ENCODE measurements at regions not wholly inside any gene's neighbourhood (a gene's known extent, or its start where the extent isn't known, plus 50 kb on each side); places are given as distances from the start of the nearest gene placed in this dataset.

DNA sequence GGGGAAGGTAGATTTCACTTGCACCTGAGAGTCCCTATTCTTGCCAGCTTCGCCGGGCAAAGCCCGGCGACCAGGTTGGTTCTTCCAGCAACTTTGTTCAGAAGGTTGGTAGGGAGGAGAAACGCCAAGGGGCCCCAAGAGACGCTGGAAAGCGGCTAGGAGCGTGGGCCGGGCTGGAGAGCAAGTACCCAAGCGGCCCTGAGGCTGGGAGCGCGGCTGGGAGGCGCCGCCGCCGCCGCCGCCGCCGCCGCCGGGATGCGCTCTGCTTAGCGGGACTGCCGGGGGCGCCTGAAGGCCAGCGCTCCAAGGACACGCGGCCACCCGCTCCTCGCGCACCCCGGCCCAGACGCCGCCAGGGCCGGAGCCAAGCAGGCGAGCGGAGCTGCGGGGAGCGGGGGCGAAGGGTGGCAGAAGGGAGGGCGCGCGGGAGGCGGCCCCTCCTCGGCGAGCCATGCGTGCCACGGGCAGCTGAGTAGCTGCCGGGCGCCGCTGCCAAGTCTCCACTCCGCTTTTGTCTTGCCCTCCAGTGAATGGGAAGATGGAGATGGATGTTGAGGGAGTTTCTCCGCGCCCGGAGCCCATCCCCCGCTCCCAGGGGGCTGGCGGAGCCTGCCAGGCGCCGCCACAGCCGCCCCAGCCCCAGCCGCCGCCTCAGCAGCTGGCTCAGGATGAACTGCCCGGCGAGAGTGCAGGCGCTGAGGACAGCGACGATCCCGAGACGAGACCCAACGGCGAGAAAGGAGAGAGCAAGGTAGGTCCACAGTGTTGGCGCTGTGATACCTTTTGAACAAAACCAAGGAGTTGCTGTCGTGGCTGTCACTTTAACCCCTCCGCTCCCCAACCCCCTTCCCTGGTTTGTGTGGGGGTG is 227.4 kb upstream of the AZI2 start:
- TF ChIP-seq TEAD4 (IDR thresholded peaks at IDR 0.05) (no peak), TAF1 (IDR thresholded peaks at IDR 0.05; ENCODE audit: low read depth) (no peak), EGR1 (IDR thresholded peaks at IDR 0.05) (no peak)
- TF ChIP-seq, protein P1, sequence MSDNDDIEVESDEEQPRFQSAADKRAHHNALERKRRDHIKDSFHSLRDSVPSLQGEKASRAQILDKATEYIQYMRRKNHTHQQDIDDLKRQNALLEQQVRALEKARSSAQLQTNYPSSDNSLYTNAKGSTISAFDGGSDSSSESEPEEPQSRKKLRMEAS (IDR thresholded peaks at IDR 0.05): peak; percentile 14; the same call in 1 of the 2 replicates
- TF ChIP-seq, protein P2, sequence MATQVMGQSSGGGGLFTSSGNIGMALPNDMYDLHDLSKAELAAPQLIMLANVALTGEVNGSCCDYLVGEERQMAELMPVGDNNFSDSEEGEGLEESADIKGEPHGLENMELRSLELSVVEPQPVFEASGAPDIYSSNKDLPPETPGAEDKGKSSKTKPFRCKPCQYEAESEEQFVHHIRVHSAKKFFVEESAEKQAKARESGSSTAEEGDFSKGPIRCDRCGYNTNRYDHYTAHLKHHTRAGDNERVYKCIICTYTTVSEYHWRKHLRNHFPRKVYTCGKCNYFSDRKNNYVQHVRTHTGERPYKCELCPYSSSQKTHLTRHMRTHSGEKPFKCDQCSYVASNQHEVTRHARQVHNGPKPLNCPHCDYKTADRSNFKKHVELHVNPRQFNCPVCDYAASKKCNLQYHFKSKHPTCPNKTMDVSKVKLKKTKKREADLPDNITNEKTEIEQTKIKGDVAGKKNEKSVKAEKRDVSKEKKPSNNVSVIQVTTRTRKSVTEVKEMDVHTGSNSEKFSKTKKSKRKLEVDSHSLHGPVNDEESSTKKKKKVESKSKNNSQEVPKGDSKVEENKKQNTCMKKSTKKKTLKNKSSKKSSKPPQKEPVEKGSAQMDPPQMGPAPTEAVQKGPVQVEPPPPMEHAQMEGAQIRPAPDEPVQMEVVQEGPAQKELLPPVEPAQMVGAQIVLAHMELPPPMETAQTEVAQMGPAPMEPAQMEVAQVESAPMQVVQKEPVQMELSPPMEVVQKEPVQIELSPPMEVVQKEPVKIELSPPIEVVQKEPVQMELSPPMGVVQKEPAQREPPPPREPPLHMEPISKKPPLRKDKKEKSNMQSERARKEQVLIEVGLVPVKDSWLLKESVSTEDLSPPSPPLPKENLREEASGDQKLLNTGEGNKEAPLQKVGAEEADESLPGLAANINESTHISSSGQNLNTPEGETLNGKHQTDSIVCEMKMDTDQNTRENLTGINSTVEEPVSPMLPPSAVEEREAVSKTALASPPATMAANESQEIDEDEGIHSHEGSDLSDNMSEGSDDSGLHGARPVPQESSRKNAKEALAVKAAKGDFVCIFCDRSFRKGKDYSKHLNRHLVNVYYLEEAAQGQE (IDR thresholded peaks at IDR 0.05; ENCODE audit: low read depth): no peak

DNA sequence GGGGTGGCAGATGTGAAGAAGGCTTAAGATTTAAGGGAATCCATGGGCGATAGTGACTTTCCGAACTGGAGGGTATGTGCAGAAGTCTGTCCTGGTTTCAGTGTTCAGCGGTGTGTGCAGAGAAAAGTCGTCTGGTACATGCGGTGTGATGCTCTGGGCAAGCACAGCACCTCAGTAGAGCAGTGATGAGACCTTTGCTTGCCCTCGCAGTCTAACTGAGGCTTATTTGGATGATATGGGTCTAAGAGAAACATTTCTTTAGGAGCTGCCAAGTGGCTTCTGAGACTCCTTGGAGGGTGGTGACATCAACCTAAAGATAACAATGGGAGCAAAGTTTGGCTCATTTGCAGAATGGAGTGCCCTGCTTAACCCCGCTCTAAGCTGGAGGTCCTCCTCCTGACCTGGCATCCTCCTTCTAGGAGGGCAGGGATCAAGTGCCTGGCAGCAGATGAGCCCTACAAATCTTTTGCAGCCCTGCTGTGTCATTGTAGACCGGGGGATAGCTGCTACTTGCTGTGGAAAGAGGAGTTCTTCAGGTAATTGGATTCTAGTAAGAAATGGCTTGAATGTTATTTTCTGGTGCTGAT is 228.1 kb upstream of the AZI2 start:
- TF ChIP-seq, protein P1 (IDR thresholded peaks at IDR 0.05): no peak
- TF ChIP-seq FOXM1 (IDR thresholded peaks at IDR 0.05; ENCODE audit: borderline replicate concordance, low read depth) (no peak), TEAD4 (IDR thresholded peaks at IDR 0.05) (no peak), TAF1 (IDR thresholded peaks at IDR 0.05; ENCODE audit: low read depth) (no peak)

DNA sequence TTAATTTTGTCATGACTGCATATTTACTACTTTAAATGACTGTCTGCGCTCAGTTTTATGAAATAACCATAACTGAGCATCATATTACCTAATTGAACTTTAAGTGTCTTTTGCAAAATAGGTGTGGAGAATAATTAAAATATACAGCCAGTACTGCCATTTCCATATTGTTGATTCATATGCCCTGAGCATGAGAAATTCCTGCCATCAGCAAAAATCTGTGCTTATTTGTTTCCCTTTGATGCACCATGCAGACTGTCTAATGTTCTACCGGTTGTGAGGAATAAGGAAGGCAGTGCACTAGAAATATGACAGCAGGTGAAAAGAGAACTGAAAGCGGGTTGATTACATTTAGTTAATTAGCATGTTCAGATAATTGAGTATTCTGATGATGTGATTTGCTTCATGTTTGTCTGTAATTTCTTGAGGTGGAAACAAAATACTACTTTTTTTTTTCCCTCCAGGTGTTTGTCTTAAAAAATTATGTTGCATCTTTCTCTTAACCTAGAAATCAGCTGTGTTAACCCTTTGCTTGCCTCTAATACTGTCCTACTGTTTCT is 229.4 kb upstream of the AZI2 start:
- TF ChIP-seq EP300 (IDR thresholded peaks at IDR 0.05; ENCODE audit: borderline replicate concordance) (no peak), CEBPB (IDR thresholded peaks at IDR 0.05) (no peak)

DNA sequence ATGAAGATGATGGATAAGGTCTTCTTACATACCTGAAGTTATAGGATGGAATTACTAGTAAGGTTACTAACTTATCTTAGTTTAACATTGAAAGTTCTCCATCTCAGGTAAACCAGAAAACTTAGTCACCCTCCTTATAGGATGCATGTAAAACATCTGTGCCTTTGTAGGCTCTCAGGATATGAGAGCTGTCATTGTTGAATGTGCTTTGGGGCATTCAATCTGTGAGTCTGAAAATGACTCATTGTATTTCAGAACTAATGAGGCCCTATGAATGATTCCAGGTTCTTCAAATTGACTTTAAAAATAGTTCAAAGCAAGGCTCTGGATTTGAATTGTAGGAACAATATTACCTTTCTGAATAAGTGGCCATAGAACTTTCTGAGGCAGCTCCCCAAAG is 237.7 kb upstream of the AZI2 start:
- TF ChIP-seq TAF1 (IDR thresholded peaks at IDR 0.05; ENCODE audit: low read depth) (no peak), CREB1 (IDR thresholded peaks at IDR 0.05; ENCODE audit: low read depth) (no peak), NFIC (IDR thresholded peaks at IDR 0.05) (no peak), ZBTB7A (IDR thresholded peaks at IDR 0.05; ENCODE audit: low read depth) (no peak), CEBPB (IDR thresholded peaks at IDR 0.05) (no peak), FOXM1 (IDR thresholded peaks at IDR 0.05; ENCODE audit: borderline replicate concordance, low read depth) (no peak), RAD21 (IDR thresholded peaks at IDR 0.05; ENCODE audit: low read depth) (no peak), YY1 (IDR thresholded peaks at IDR 0.05; ENCODE audit: low read depth) (no peak), TEAD4 (IDR thresholded peaks at IDR 0.05) (no peak)
- TF ChIP-seq, protein P1 (IDR thresholded peaks at IDR 0.05): no peak

DNA sequence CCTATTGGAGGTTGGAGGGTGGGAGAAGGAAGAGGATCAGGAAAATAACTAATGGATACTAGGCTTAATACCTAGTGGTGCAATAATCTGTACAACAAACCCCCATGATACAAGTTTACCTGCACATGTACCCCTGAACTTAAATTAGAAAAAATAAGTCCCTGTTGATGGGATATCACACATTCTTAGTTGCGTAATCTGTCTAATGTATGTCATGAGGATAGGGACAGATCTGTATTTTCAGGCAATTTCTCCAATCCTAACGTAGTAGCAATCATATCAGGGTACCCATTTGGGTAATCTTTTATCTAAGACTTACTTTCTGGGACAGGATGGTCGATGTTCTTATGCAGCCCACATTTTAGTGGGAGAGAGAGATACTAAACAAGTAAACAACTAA is 239.1 kb upstream of the AZI2 start:
- TF ChIP-seq FOXM1 (IDR thresholded peaks at IDR 0.05; ENCODE audit: borderline replicate concordance, low read depth): no peak
- no peak for TF ChIP-seq RAD21 (IDR thresholded peaks at IDR 0.05; ENCODE audit: low read depth)
- peak; percentile 11; the same call in 1 of the 2 replicates for TF ChIP-seq CEBPB (IDR thresholded peaks at IDR 0.05)
- TF ChIP-seq ZBTB7A (IDR thresholded peaks at IDR 0.05; ENCODE audit: low read depth): no peak
- TF ChIP-seq TCF12 (IDR thresholded peaks at IDR 0.05; ENCODE audit: low read depth): no peak
- no peak for TF ChIP-seq EGR1 (IDR thresholded peaks at IDR 0.05)

DNA sequence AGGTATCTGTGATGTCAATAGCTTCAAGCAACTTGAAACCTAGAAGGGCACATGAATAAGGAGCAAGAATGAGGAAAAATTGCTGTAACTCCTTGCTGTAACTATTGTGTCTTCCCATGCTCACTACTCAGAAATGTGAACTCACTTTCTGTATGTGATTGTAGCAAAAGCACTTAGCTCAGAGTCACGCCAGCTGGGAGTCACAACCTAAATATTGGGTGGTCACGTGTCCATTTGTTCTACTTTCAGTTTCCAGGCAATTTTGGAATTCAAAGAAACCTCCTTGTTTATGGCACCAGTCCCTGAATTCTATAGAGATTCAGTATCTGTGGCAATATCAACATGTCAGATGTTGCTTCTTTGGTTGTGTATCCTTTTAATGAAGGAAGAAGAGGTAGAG is 241.6 kb upstream of the AZI2 start:
- TF ChIP-seq EGR1 (IDR thresholded peaks at IDR 0.05) (no peak), ZBTB7A (IDR thresholded peaks at IDR 0.05; ENCODE audit: low read depth) (no peak), RAD21 (IDR thresholded peaks at IDR 0.05; ENCODE audit: low read depth) (no peak)

DNA sequence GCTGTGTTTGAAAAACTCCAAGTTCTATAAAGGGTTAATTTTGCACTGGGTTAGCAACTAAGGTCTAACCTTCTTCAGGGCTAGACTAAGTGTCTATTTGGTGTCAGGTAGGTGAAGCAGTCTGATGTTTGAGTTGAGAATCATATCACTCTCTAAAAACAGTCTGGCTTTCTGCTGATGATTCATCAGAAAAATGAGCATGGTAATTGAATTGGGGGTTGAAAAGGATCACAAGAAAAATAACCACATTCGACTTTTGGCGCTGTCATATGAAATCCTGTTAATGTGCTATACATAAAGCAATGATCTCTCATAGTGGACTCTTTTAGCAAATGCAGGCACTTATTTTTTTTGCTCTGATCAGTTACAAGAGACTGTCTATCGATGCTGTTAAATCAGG is 242.2 kb upstream of the AZI2 start:
- TF ChIP-seq TEAD4 (IDR thresholded peaks at IDR 0.05): no peak
- TF ChIP-seq FOXM1 (IDR thresholded peaks at IDR 0.05; ENCODE audit: borderline replicate concordance, low read depth): no peak
- TF ChIP-seq RAD21 (IDR thresholded peaks at IDR 0.05; ENCODE audit: low read depth): no peak
- no peak for TF ChIP-seq NFIC (IDR thresholded peaks at IDR 0.05)
- TF ChIP-seq EGR1 (IDR thresholded peaks at IDR 0.05): no peak
- TF ChIP-seq TAF1 (IDR thresholded peaks at IDR 0.05; ENCODE audit: low read depth): no peak
- TF ChIP-seq ZBTB7A (IDR thresholded peaks at IDR 0.05; ENCODE audit: low read depth): no peak
- TF ChIP-seq CEBPB (IDR thresholded peaks at IDR 0.05): no peak
- TF ChIP-seq, protein P2 (IDR thresholded peaks at IDR 0.05; ENCODE audit: low read depth): no peak
